HG03558 (cell line): ENCODE measurements at regions not wholly inside any gene's neighbourhood (a gene's known extent, or its start where the extent isn't known, plus 50 kb on each side); places are given as distances from the start of the nearest gene placed in this dataset.
"Not testable (repeated sequence)": the region's sequence is repeated elsewhere in the genome, so short reads cannot be mapped to it uniquely, and the experiment has no call there.

Experiments used
- ATAC-seq: cut with Tn5 transposase; IDR thresholded peaks from one replicate; pipeline ENCODE4 v1.9.1; 2021; ENCODE audit warnings: moderate number of reproducible peaks; ENCODE audit not compliant: unreplicated experiment; ENCODE audit errors: extremely low read depth

DNA sequence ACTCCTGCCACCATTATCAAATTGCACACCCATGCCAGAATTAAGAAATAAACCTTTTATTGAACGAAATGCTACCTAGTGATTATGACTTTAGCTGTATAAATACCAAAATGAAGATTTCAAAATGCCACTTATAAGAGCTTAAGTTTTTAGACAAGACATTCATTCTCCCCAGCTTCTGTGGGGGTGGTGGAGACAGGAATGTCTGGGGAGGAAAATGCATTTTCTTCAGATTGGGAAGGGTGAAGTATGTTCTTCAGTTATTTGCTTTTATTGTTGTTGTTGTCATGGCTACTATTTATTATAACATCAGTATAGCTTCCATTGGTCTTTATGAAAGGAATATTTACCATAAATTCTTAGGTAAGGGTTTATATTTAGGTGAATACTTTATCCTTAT is 132.7 kb upstream of the GMNC start:
- no peak for ATAC-seq

DNA sequence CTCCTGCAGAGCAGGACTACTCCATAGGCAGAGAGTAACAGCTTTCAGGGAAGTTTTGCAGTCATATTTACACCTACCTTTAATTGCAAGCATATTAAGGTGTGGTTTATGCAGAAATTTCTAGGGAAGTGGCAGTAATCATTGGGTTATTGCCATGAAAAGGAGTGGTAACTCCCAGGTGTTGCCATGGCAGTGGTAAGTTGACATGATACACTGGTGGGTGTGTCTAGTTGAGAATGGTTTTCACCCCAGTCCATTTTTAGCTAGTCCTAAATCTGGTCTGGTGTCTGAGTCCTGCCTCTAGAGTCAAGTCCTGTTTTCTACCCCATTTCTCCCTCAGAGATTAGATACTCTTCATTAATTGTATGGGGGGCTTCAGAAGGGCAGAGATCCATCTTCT is 128.4 kb upstream of the GMNC start:
- ATAC-seq: no peak

DNA sequence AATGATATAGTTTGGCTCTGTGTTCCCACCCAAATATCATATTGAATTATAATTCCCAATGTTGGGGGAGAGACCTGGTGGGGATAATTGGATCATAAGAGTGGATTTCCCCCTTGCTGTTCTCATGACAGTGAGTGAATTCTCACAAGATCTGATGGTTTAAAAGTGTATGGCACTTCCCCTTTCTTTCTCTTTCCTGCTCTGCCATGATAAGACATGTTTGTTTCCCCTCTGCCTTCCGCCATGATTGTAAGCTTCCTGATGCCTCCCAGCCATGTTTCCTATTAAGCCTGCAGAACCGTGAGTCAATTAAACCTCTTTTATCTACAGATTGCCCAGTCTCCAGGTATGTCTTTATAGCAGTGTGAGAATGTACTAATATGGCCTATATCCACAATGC is 126.7 kb upstream of the GMNC start:
- ATAC-seq: no peak

GRCh38 chr3:190988102-190988501 is 125.6 kb upstream of the GMNC start:
- no peak for ATAC-seq

- ATAC-seq: no peak
These were observed 122.2 kb upstream of the GMNC start for GRCh38 chr3:190984502-190985244.

DNA sequence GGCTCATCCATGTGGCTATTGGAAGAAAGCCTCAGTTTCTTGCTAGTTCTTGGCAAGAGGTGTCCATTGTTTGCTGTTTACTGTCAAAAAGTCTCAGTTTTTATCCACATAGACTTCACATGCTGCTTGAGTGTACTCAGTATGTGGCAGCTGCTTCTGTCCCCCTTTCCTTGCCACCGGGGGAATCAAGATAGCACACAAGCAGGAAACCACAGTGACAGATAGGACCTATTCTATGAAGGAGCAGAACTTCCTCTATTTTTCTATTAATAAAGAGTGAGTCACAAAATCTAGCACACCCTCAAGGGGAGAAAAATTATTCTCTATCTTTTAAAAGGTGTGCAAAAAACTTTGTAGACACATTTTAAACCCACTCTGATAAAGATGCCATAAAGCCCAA is 121.4 kb upstream of the GMNC start:
- no peak for ATAC-seq

GRCh38 chr3:190973771-190974170 is 111.3 kb upstream of the GMNC start:
- no peak for ATAC-seq

DNA sequence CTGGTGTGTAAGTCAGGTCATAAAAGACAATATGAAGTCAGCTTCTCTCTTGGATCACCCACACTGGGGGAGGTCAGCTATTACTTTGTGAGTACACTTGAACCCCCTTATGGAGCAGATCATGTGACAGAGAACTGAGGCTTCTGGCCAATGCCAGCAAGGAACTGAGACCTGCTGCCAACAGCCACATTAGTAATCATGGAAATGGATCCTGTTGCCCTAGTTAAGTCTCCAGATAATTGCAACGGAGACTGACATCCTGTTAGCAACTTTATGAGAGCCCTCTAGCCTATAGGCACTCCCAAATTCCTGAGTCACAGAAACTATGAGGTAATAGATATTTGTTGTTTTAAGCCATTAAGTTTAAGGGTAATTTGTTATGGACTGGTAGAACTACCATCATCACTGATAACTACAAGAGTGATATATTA is 110.4 kb upstream of the GMNC start:
- no peak for ATAC-seq

- ATAC-seq: no peak
These were observed 109.7 kb upstream of the GMNC start for GRCh38 chr3:190972196-190972595.

DNA sequence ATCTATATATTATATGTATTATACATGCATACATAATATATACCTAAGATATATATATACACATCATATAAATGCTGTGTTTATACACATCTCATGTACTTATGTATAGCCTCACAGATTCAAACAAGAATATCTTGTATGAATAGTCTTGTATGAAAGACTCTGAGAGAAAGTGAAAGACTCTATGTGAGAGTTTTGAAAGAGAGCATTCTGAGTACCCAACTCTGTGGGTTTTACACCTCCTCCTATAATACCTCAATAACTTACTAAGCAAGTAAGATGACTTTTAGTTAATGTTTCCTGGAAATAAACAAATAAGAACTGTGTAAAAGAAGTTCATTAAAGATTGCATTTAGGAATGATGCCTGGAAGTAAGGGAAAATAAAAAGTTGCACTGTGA is 108.1 kb upstream of the GMNC start:
- no peak for ATAC-seq

GRCh38 chr3:190968616-190969015 is 106.1 kb upstream of the GMNC start:
- no peak for ATAC-seq

GRCh38 chr3:190964931-190965330 is 102.4 kb upstream of the GMNC start:
- ATAC-seq: not testable (repeated sequence)

GRCh38 chr3:190959077-190959476 is 96.6 kb upstream of the GMNC start:
- ATAC-seq: no peak

DNA sequence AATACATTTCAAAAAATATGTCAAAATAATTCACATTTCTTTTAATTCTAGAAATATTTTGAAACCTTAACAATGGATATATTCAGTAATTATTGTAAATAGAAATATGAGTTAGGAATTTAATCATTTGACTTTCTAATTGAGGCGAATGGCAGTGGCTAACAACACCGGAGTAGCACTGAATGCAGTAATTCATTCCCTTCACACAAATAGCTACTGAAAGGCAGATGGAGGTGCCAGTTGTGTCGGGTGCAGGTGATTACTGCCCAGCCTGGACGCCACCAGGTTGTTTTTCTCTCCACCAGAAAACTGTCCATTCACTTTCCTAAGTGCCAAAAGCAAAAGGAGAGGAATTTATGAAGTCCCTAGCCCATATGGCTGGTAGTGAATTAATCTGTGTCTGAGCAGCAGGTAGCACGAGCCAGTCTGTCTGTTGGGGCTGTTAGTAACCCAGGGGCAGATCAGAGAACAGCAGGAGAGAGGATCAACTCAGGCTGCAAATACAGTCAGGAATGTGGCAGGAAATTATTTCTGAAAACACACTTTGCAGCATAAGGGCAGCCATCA is 79.3 kb upstream of the GMNC start:
- ATAC-seq: no peak

DNA sequence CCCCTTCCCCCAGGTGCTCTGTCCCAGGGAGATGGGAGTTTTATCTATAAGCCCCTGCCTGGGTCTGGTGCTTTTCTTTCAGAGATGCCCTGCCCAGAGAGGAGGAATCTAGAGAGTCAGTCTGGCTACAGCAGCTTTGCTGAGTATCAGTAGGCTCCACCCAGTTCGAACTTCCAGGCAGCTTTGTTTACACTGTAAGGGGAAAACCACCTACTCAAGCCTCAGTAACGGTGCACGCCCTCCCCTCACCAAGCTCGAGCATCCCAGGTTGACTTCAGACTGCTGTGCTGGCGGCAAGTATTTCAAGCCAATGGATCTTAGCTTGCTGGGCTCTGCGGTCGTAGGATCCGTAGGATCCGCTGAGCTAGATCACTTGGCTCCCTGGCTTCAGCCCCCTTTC is 72.1 kb upstream of the GMNC start:
- not testable (repeated sequence) for ATAC-seq

GRCh38 chr3:190926619-190927018 is 64.1 kb upstream of the GMNC start:
- no peak for ATAC-seq

DNA sequence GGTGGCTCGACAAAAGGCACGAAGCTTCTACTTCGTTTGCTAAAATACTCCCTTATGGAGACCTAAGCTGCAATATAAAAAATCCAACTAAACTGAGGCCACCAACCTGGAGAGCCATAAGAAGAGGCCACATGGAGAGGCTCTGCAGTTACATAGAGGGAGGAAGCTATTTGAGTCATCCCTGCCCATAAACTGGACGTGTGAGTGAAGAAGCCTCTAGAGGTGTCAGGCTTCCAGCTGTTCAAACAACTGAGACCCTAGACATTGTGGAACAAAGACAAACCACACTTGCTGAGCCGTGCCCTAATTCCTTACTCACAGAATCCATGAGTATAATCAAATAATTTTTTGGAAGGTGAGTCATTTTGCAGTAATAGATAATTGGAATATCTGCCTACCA is 50.2 kb upstream of the GMNC start:
- ATAC-seq: no peak
